NCI-H187 (cell line): ENCODE measurements at regions not wholly inside any gene's neighbourhood (a gene's known extent, or its start where the extent isn't known, plus 50 kb on each side); places are given as distances from the start of the nearest gene placed in this dataset.

Experiments used
- DNase-seq, 2 experiments: peaks; one replicate each; lab custom pipeline; 2025; lab: John Stamatoyannopoulos, UW

DNA sequence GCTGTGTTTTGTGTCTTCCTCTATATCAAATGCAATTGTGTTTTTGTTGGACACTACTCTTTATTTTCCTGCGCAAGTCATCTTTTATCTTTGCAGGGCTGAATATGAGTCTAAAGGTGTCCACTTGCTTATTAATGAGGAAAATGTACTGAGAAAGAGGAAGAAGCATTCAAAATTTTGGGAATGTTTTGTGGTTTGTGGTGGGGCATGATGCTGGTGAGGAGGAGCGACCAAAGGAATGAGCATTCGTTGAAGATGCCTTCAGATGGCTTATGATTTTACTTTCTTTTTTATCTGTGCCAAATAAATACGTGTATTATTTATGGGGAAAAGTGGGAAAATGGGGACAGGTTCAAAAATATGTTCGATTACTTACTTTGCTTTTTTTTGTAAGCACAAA, 63.9 kb upstream of the SMIM21 start:
- DNase-seq = no peak

DNA sequence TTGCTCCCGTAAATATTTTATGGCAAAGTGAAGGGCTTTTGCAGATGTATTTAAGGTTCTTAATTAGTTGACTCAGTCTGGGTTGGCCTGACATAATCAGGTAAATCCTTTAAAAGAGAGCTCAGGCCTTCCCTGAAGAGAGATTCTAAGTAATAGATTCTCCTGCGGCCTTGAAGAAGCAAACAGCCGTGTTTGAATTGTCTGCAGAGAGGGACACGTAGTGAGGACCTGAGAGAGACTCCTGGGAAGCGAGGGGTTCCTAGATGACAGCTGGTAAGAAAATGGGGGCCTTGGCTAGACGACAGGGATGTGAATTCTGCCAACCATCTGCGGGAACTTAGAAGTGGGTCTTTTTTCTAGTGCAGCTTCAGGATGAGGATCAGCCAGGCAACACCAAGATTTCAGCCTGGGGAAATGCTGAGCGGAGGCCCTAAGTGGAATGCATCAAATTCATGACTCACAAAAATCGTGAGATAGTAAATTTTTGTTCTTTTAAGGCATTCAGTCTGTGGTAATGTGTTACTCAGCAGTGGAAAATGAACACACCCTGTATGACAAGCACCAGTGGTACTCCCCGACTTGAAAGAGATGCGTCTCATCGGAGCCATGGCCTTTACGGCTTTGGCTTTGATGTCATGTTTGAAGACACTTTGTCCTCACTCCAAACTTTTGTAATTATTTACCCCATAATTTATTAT, 62.1 kb upstream of the SMIM21 start:
- no peak for DNase-seq

DNA sequence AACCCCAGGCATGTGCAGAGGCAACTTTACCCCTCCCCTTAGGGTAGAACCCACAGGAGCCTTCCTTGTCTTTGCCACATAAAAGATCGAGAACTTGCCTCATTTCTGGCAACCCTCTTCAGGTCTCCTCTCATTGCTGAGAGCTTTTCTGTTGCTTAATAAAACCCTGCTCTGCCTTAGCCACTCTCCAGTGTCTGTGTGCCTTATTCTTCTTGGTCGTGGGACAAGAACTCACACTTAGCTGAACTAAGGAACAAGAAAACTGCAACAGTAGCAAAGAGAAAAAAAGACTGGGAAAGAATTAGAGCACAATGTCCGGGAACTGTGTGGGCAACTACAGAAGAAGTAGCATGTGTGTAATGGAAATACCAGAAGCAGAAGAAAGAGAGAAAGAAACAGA, 56.2 kb upstream of the SMIM21 start:
- DNase-seq = no peak

DNA sequence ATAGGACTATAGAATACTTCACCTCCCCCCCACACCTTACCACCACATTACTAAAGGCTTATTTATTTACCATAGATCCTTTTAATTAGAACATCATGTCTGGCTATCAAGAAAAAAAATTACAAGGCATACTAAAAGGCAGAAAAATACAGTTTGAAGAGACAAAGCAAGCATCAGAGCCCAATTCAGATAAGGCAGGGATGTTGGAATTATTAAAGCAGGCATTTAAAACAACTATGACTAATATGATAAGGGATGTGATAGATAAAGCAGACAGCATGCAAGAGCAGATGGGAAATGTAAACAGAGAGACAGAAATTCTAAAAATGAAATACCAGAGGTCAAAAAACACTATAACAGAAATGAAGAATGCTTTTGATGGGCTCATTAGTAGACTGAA, 55.4 kb upstream of the SMIM21 start:
- no peak for DNase-seq

DNA sequence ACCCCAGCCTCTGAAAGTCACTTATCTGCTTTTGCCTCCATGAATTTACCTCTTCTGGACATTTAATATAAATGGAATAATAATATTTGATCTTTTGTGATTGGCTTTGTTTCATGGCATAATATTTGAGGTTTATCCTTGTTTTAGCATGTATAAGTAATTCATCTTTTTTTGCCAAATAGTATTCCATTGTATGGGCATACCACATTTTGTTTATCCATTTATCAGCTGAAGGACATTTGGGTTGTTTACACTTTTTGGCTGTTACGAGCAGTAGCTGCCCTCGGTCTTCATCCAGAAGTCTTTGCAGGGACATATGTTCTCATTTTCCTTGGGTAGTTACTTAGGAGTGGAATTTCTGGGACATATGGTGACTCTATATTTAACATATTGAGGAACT, 53.0 kb upstream of the SMIM21 start:
- no peak for DNase-seq

DNA sequence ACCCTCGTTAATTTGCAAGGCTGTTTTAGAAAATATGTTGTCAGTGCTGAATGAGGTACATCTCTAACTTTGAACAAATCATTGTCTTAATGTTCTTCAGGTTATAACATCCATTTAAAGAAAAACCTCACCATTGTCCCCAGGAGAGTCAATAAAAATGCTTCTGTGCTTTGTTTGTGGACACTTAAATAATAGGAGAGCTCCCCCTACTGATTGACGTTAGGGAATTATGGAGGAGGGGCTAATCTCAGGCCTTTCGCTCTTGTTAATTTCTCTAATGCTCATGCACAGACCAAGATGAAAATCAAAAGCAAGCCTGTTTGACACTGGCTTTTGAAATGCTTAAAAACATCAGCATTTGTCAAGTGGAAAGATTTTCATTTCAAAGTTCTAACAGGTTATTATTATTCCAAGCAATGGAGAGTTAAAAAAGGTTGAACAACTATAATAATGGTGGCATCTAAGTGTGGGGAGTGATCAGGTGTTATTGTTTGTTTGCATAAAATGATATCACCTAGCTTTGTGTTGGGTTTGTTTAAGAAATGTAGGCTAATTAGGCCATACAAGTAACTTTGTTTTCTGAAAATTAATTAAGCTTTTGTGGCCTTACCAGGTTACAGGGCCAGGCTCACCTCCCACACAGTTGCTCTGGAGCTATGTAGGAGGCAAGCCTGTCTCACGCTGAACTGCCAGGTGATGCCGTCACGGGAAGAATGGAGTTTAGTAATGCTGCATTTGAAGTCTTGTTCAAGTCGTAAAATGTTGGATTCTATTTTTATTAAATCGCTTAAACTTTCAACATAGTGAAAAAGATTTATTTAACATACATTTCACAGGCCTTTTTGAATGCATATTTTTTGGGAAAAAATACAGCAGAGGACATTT, 51.7 kb upstream of the SMIM21 start:
- peak in 1 of 2 experiments; percentile 3 for DNase-seq

DNA sequence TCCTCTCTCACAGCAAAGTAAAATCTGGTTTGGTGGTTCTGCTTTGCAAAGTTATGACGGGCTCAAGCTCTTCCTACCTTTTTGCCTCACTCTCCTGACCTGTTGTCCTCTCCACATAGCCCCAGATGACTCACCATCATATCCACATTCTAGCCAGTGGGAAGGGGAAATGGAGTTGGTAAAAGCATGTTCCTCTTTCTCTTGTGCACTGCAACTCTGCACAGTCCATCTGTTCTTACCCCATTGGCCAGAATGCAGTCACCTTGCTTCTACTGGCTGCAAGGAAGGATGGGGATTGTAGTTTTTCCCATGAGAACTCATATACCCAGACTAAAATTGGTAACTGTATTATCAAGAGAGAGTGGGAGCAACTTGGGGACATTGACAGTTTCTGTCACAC, 50.4 kb upstream of the SMIM21 start:
- DNase-seq = no peak
